HG03457 (cell line): ENCODE measurements at regions not wholly inside any gene's neighbourhood (a gene's known extent, or its start where the extent isn't known, plus 50 kb on each side); places are given as distances from the start of the nearest gene placed in this dataset.

Experiments used
- ATAC-seq: cut with Tn5 transposase; IDR thresholded peaks from one replicate; pipeline ENCODE4 v1.9.1; 2021; ENCODE audit warnings: moderate number of reproducible peaks; ENCODE audit not compliant: unreplicated experiment

DNA sequence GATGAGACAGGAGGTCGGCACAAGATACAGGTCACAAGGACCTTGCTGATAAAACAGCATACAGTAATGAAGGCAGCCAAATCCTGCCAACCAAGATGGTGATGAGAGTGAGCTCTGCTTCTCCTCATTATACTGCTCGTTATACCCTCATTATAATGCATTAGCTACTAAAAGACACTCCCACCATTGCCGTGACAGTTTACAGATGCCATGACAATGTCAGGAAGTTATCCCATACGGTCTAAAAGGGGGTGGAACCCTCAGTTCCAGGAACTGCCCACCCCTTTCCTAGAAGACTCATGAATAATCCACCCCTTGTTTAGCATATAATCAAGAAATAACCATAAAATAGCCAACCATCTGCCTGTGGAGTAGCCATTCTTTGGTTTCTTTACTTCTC is 224.2 kb downstream of the RBM43 start:
- no peak for ATAC-seq

DNA sequence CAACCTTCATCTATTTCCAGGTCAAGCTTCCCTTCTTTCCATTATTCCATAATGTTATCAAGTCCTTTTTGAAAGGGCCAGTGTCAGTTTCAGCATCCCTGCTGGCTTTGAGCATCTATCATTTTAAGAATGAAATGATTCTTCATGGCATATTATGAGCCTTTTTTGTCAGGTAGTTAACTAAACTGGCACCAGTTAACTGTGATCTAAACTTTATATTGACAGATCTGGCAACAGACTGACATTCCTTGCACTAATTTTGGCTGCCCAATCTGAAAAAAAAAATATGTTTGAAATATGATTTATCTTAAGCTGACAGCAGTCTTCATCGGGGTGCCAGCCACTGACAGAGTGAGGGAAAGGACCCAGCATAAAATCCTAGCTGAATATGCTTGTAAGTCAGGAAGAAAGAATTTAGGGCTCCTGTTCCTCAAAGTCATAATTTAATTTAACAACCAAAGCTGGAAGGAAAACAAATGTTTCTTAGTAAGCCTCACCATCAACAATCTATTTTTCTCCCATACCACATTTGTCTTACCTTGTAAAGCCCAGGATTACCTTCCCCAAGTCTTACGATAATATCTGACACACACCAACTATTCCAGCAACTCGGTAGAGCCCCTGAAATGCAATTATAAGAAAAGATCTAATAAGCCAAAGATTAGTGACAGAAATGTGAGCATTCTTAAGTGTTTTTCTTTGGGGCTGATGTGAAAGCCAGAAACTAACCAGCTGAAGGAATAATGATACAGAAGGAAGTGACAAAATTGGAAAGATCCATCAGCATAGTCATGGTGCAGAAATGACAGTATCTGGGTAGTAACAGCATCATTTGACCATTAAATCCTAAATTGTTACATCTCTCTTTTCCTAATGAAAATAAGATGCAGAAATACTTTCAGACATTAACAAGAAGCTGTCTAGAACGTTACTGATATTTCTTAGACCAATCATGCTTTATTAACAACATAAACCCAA is 228.1 kb downstream of the RBM43 start:
- no peak for ATAC-seq

DNA sequence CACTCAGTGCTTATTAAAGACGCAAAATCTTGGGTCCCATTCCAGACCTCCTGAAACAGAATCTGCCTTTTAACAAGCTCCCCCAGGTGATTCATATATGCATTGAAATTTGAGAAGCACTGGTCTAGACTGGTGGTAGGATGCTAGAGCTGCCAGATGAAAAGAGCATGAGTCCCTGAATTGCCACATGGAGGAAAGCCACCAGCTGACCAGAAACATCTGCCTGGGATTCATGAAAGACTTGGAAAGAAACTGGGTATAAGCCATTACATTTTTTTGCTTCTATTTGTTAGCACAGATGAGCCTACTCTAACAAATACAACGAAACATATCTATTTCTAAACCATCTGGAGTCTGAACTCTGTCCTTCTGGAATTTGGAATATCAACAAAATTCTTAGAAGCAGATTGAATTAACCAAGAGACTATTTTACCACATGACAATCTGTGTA is 228.9 kb downstream of the RBM43 start:
- ATAC-seq, result no peak

DNA sequence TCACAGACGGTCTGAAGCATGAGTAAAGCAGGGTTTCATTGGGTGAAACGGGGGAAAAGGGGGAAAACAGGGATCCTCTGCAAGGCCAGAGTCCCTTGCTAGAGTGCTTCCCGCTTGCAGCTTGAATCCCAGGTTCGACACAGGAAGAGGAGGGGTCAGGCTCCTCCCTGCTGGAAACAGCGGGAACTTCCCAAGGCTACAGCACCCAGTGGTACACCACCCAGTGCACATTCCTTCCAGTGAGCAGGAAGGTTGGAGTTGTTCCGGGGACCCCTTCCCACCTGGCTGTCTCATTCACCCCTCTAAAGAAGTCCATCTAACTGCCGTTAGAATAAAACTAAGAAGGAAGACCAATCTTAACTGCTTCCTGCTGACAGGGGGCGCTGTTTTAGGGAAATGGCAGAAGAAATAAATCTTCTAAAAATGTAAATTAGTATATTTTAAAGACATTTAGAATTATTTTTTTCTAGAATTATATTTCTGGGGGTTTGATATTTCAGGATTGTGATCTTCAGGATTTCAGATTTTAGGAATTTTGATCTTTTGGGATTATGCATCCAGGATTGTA is 230.9 kb downstream of the RBM43 start:
- no peak for ATAC-seq

DNA sequence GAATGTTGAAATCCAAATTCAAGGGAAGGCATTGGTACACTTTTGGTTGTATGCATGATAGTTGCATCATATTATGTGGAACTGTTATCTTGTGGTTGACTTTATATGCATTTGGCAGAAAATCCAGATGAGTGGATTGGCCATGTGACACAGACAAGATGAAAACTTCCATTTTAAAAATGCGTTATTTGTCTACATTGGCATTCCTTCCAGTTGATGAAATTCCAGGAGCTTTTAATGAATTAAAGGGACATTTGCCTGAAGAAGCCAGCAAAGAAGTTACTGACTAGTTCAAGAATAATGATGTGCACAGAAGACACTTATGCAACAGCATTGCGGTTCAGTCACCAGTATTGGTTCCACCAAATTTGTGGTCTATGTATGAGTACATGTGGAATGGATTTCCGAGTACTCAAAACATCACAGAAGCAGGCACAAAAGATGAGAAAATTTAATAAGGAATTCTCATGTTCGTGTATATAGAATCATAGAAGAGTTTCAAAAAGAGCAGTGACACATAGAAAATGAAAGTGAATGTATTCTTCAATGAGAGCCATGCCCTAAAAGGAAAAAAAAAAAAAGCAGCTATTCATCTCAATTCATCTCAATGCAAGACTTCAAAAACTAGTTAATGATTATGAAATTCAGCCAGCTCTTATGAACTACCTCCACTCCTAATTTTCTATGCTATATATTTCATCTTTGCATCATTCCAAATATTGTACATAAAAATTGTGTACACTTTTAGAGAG is 232.1 kb downstream of the RBM43 start:
- no peak for ATAC-seq

DNA sequence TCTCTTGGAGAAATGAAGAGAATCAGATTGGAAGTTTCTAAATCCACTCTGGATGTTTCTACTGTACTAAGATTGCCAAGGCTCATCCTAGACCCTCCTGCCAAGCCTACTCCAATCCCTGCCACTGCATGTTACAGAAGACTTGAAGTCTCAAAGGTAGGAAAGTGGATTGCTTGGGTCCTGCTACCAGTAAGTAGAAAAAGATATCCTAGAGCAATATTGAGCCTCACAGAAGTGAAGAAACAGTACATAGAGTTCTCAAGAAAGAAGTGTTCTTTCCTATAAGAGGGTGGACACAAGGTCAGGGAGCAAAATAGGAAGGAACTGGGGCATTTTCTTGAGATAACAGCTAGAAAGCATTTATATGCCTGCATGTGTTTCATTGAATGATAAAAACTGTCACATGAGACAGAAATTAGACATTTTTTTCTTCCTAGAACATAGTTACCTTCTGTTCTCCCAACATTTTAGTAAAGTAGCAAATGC is 232.9 kb downstream of the RBM43 start:
- no peak for ATAC-seq

DNA sequence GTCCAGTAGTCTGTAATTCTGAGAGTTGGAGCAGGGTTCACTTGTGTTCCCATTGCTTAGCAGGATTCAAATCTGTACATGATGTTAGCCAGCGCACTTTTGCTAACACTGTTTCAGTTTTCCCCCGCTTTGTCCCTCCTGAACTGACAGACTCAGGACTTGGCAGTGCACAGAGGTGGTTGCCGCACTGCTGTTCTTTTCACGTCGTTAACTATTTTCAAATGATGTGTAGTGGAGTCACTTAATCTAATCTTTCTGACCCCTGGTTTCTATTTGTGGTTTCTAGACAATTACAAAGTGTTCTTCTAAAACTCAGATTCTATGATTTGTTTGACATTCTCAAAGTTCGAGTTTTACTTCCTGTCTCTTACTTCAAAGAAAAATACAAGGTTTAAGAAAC is 234.5 kb downstream of the RBM43 start:
- no peak for ATAC-seq

DNA sequence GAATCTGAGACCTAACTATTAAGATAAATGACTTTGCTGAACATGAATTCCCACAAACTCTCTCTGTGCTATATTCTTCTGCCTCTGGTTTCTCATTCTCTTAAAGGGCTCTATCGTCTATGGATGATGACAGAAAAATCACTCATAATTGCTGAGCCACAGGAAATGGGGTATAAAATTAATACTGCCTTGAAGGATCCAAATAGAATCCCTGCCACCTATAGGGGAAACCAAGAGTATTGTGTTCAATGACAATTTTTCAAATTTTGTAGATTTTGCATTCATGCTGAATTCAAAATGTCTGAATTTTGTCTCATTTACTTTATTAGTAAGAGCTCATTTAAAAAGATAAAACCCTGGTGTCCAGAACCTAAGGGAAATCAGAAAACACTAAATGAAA is 235.8 kb downstream of the RBM43 start:
- no peak for ATAC-seq

DNA sequence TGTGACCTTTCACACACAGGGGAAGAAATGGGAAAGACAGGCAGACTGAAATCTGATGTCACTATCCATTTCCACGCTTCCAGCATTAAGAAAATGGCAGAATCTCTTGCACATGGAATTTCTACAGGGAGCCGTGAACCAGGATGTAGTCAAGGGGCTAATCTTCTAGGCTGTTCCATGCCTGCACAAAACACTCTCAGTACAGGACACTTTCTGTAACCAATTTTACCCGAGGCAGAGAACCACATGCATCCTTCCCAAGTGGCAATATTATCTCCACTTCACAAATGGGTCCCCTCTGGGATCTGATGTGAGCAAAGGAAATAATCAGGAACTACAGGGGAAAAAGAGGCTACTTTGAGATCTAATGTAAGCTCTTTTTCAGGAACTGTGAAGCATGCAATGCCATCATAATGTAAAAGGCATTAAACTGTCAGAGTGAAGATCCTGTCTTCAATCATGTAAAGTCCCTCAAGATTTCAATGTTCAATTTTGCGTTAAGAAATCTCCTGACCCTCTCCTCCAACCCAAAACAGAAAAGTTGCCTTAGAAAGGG is 236.9 kb downstream of the RBM43 start:
- ATAC-seq, result no peak

DNA sequence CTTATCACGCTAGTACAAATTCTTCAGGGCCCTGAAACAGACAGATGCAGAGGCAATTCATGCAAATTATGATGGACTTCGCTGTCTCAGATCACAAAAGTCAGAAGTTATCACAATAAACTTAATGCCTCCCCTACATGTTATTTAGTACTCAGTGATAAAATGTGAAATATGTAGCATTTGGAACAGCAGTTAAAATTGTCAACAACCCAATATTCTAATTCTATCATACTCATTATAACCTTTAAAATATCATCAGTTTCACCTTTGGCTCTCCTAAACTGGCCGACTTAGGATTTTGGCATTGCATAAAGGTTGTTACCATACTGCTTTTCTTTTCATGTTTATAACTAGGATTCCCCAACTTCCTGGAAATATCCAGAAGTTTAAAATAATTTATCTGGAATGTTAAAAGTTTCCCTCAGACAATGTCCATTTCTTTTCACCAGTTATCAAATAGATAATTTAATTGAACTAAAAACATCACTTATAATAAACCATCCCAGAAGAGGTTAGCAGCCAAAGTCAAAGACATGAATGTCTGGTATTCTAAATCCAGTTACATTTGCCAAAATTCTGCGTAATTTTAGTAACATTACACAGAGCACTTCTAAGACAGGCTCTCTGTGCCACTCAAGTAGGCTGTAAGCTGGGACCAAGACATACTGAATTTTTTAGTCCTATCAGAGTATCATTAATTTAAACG is 239.8 kb downstream of the RBM43 start:
- no peak for ATAC-seq

DNA sequence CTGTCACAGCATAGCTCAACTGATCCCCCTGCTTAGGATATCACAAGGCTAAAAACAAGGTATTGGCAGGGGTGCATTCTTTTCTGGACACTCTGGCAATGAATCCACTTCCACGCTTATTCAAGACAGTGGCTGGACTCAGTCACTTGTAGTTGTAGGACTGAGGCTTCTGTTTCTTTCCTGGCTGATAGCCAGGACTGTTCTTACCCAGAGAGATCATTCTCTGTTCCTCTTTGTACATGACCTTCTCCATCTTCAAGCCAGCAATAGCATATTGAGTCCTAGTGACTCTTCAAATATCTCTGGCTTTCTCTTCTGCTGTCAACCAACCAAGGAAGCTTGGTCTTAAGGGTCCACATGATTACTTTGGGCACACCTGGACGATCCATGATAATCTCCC is 241.3 kb downstream of the RBM43 start:
- peak; percentile 72 for ATAC-seq

DNA sequence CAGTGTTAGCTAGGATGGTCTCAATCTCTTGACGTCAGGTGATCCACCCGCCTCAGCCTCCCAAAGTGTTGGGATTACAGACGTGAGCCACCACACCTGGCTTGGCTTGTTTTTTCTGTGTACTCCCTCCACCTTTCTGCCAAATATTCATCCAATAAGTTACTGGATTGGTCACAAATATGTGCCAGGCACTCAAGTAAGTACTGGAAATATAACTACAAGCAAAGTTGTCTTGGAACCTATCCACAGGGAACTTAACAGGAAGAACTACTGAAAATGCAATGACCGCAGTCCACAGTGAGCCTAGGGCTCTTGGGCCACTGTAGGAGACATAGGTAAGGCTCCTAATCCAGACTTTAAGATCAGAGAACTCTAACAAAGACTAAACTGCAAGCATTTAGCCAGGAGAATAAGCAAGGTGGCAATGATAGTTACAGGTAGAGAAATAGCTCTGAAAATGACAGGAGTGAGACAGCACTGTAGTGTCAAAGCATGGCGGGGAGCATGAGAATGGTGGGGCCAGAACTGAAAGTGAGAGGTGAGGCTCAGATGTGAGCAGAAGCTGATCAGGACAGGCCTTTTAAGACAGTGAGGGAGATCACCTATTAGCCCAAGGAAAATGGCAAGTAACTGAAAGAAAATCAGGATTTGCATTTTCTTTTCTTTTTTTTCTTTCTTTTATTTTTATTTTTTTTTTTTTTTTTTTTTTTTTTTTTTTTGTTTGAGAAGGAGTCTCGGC is 252.1 kb downstream of the RBM43 start:
- no peak for ATAC-seq

DNA sequence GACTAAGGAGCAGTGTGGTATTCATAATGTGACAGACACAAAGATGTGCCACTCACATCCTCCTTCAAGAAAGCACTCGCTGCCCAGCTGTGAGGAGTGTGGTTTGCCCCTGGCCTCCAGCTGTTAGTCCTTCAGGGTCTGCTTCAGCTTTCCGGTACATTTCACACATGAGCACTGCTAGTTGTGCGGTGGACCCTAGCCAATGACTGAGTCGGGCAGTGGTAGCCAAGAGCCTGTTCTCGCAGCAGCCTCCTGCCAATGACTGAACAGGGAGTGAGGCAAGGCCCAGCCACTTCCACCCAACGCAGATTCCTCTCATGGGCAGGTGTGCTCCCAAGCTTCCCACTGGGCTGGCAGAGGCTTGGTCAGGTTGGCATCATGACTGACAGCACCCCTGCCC is 254.3 kb downstream of the RBM43 start:
- ATAC-seq, result no peak

DNA sequence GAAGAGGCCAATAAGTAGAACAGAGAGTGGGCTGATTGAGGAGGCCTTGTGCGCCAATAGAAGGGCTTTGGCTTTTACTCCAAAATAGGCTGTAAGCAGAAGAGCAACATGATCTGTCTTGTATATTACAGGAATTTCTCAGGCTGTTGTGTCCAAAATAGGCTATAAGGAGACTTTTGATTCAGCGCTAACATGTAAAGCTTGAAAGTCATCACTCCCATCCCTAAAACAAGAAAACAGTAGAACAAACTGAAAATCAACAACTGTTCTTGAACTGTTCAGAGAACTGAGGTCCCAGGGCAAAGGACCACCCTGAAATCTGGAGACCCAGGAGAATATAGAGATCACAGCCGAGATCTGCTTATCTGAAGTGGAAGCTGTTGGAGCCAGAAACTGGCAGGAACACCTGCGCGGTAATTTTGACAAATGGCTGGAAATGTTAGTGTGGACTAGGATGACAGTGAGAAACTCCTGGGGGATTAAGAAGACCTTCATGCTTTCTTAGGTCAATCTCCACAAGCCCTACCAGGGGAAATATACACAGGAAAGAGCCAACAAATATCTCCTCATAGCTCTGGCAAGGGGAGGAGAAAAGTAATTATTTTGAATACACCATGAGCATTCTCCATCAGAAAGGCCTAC is 258.6 kb downstream of the RBM43 start:
- no peak for ATAC-seq

DNA sequence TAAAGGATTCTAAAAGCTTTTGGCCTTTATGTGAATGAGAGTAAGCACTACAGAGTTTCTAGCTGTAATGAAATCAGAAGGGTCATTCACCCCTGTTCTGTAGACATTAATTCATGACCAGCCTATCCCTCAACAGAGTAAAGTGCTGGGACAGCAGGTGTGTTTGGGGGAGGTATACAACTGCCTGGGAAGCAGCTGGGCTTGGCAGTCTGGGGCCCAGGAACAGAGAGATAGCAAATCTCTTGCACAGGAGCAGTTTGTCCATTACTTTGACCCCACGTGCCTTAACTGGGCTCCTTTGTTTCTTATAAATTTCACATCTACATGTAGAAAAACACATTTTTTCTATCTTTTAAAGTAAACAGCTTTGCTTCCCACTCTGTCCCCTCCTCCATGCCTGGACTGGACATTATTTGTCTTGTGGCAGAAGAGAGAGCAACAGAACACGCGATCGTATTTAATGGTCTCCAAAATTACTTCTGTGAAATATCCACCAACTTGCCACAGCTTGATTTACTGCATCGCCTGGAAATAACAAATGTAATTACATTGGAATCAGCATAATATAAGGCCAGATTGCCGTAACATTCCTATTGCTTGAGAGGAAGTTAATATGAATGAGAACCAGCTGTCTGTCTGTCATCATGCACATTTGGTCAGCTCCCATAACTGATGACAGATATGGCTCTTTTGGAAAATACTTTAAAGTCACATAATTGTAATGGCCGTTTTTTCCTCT is 263.8 kb downstream of the RBM43 start:
- ATAC-seq, result no peak

DNA sequence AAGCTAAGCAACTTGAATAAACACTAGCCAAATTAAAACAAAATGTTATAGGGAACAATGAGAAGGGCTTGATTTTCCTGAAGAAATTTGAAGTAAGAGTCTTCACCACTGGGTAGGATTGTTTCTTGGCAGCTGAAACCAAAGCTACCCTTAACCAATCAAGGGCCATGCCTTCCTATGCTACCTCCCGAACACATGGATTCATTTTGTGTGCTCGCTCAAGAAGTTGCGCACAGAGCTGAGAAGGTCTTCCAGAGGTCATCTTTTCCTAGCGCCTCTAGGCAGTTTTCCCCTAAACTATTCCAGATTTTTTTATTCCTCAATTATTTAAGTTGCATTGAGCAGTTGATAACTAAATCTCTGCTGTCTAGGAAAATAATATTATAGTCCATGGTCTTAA is 264.6 kb downstream of the RBM43 start:
- ATAC-seq, result no peak

DNA sequence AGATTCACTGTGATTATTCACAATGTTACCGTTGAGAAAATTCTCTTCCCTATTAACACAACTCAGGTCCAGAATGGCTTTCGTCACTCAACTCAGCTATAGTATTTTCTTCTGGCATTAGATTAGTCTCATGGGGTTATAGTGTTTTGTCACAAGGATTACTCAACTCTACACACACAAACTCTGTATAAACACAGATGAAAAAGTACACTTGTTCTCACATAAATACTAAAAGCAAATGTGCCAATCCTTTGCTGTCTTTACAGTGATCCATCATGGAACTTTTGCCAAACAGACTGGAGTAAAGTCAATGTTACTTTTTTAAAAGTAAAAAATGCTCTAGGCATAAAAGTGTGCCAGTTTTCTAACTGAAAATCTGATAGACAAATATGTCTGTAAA is 267.6 kb downstream of the RBM43 start:
- ATAC-seq, result no peak

DNA sequence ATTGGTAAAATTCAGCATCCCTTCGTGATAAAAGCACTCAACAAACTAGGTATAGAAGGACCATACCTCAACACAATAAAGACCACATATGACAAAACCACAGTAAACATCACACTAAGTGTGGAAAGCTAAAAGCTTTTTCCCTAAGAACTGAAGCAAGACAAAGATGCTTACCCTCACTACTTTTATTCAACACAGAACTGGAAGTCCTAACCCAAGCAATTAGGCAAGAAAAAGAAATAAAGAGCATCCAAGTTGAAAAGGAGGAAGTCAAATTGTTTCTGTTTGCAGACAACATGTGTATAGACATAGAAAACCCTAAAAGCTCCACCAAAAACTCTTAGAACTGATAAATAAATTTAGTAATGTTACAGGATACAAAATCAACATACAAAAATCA is 271.7 kb downstream of the RBM43 start:
- ATAC-seq, result no peak

DNA sequence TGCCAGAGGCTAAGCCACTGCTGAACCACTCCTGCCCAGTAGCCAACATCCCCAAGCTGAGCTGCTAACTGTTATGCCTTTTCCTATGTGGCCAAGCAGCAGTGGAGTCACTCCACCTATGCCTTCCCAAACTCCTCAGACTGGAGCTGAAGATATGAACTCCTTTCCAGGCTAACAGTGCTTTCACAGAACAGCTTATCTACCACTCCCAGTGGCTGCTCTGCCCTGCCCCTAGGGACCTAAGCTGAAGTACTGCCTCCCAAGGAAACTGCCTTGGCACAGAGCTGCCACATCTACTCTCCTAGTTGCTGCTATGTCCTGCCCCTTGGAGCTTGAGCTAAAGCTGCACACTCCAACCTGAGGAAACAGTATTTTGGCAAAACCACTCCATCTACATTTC is 275.9 kb downstream of the RBM43 start:
- no peak for ATAC-seq
